Natural killer cell (primary cell): ENCODE measurements at regions not wholly inside any gene's neighbourhood (a gene's known extent, or its start where the extent isn't known, plus 50 kb on each side); places are given as distances from the start of the nearest gene placed in this dataset.

ENCODE experiments used
- ATAC-seq, 3 donors: fragments of 150-1000 bp in 2 of 3; fragments of 200-7000 bp in 1 of 3; cut with Tn5 transposase; 1 replicate in 1 of 3; 2 replicates in 2 of 3; pipeline ENCODE4 v1.10.0; 2021; ENCODE audit warnings: mild to moderate bottlenecking in 2 of 3, moderate library complexity in 2 of 3
- DNase-seq, 2 donors: peaks; one replicate each; pipeline versions ENCODE4 v3.0.0 to v3.0.0-alpha.2; 2013 to 2021; ENCODE audit warnings: mixed read lengths in 1 of 2
- H3K27ac ChIP-seq: one replicate; pipeline ENCODE4 v1.5.1; 2013; ENCODE audit warnings: mild to moderate bottlenecking, low read length
- H3K27me3 ChIP-seq: one replicate; pipeline ENCODE4 v1.6.1; 2013; ENCODE audit warnings: low read length; ENCODE audit not compliant: control insufficient read depth, insufficient read depth
- H3K36me3 ChIP-seq: one replicate; pipeline ENCODE4 v1.6.1; 2013; ENCODE audit warnings: low read length; ENCODE audit not compliant: control insufficient read depth, insufficient read depth
- H3K4me1 ChIP-seq: one replicate; pipeline ENCODE4 v1.6.1; 2013; ENCODE audit warnings: low read length; ENCODE audit not compliant: control insufficient read depth, insufficient read depth
- H3K4me3 ChIP-seq: one replicate; pipeline ENCODE4 v1.5.1; 2013; ENCODE audit warnings: low read length
- H3K9me3 ChIP-seq: one replicate; pipeline ENCODE4 v1.6.1; 2013; ENCODE audit warnings: low read length; ENCODE audit not compliant: control insufficient read depth, insufficient read depth
- H3K27ac Mint-ChIP-seq, 2 donors: one replicate each; pipeline ENCODE4 v1.8.0; 2022; ENCODE audit warnings: mild to moderate bottlenecking in 2 of 2, mixed read lengths in 2 of 2, moderate library complexity in 1 of 2
- H3K27me3 Mint-ChIP-seq, 2 donors: one replicate each; pipeline ENCODE4 v1.8.0; 2022; ENCODE audit warnings: low read depth in 2 of 2, mixed read lengths in 2 of 2
- H3K36me3 Mint-ChIP-seq: one replicate; pipeline ENCODE4 v1.8.0; 2022; ENCODE audit warnings: mixed read lengths
- H3K4me1 Mint-ChIP-seq, 2 donors: one replicate each; pipeline ENCODE4 v1.8.0; 2022; ENCODE audit warnings: mixed read lengths in 2 of 2
- H3K4me3 Mint-ChIP-seq: one replicate; pipeline ENCODE4 v1.8.0; 2022; ENCODE audit warnings: mild to moderate bottlenecking, moderate library complexity, mixed read lengths
- H3K9me3 Mint-ChIP-seq, 2 donors: one replicate each; pipeline ENCODE4 v1.8.0; 2022; ENCODE audit warnings: mixed read lengths in 2 of 2
- WGBS: methylation state at CpG from one replicate; pipeline ENCODE4 v1.1.7; 2013; ENCODE audit warnings: missing lambda C conversion rate; ENCODE audit not compliant: insufficient coverage; 5-methylcytosine and 5-hydroxymethylcytosine counted together
- intact Hi-C: fragments of 100-400 bp; cut with micrococcal nuclease; formaldehyde crosslinking; loops from one replicate; pipeline ENCODE4 v1.14.2; 2022
- TF ChIP-seq, protein P1 (sequence below): fragments of 200-600 bp; IDR thresholded peaks from one replicate; pipeline ENCODE4 v1.8.0; 2022; ENCODE audit warnings: antibody characterized with exemption

DNA sequence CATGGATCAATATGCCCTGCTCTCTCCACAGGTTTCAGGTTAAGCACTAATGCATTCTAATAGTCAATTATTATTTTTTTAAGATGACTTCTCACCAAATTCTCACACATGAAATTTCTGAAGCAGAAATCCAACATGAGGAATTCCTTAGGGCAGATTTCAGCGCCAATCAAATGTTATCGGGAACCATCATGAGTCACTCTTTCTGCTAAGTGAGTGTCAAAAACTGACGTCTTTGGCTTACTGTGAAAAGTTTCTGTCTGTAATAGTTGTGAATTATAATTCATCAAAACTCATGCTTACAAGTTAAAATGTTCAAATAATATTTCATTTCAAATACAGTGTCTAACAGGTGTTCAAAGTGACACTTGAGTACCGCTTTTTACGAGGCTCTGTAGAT lies 1038.6 kb downstream of the SOCS6 start:
- no peaks in the 10 kb centered on the region for H3K4me1 Mint-ChIP-seq
- H3K27ac Mint-ChIP-seq: no peak overlapping the region
- no peaks in the 10 kb centered on the region for H3K36me3 Mint-ChIP-seq
- DNase-seq (no peak), ATAC-seq (no peak)
- intact Hi-C loops: no loop called here
- Histone ChIP-seq H3K4me3 (no peak overlapping the region), H3K27ac (no peak overlapping the region), H3K4me1 (no peaks in the 10 kb centered on the region), H3K27me3 (no peaks in the 10 kb centered on the region), H3K36me3 (no peaks in the 10 kb centered on the region), H3K9me3 (no peaks in the 10 kb centered on the region)
- H3K27me3 Mint-ChIP-seq: no peaks in the 10 kb centered on the region
- H3K9me3 Mint-ChIP-seq: peaks cover 14 to 24% of the 10 kb centered on the region in 2 donors
- WGBS: 88% methylated on average over 2 of the region's 5 CpGs
- H3K4me3 Mint-ChIP-seq: no peak overlapping the region
- TF ChIP-seq, protein P1, sequence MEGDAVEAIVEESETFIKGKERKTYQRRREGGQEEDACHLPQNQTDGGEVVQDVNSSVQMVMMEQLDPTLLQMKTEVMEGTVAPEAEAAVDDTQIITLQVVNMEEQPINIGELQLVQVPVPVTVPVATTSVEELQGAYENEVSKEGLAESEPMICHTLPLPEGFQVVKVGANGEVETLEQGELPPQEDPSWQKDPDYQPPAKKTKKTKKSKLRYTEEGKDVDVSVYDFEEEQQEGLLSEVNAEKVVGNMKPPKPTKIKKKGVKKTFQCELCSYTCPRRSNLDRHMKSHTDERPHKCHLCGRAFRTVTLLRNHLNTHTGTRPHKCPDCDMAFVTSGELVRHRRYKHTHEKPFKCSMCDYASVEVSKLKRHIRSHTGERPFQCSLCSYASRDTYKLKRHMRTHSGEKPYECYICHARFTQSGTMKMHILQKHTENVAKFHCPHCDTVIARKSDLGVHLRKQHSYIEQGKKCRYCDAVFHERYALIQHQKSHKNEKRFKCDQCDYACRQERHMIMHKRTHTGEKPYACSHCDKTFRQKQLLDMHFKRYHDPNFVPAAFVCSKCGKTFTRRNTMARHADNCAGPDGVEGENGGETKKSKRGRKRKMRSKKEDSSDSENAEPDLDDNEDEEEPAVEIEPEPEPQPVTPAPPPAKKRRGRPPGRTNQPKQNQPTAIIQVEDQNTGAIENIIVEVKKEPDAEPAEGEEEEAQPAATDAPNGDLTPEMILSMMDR: no peak

DNA sequence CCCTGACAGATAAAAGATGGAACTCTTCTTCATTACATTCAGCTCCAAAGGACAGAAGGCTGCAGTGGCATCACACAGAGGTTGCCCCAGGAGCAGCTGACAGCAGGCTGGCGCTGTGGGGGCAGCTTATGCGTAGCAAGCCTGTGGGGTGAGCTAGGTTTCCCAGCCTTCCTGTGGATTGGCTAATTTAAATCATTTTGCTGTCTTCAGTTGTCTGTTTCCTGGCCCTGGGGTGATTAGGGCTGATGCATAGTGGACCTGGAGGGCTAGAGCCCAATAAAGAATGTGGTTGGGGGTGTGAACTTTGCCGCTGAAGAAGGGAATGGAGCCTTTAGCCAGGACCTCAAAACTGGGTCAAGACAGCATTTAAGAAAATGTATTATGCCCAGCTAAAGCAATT lies 1038.0 kb downstream of the SOCS6 start:
- Histone ChIP-seq H3K9me3 (no peaks in the 10 kb centered on the region), H3K4me1 (no peaks in the 10 kb centered on the region), H3K36me3 (no peaks in the 10 kb centered on the region), H3K27ac (no peak overlapping the region), H3K27me3 (no peaks in the 10 kb centered on the region), H3K4me3 (no peak overlapping the region)
- DNase-seq (no peak), ATAC-seq (no peak)
- peaks cover 12 to 26% of the 10 kb centered on the region in 2 donors for H3K9me3 Mint-ChIP-seq
- no peaks in the 10 kb centered on the region for H3K36me3 Mint-ChIP-seq
- no peaks in the 10 kb centered on the region for H3K27me3 Mint-ChIP-seq
- WGBS: 76% methylated on average over 3 of the region's 3 CpGs
- H3K4me3 Mint-ChIP-seq: no peak overlapping the region
- TF ChIP-seq, protein P1: no peak
- intact Hi-C loops: no loop called here
- H3K27ac Mint-ChIP-seq: no peak overlapping the region
- no peaks in the 10 kb centered on the region for H3K4me1 Mint-ChIP-seq

GRCh38 chr18:71324356-71324755 lies 1035.5 kb downstream of the SOCS6 start:
- TF ChIP-seq, protein P1: no peak

GRCh38 chr18:71322201-71322600 lies 1033.4 kb downstream of the SOCS6 start:
- no peaks in the 10 kb centered on the region for H3K36me3 Mint-ChIP-seq
- TF ChIP-seq, protein P1: no peak
- Histone ChIP-seq H3K27ac (no peak overlapping the region), H3K4me1 (no peaks in the 10 kb centered on the region), H3K4me3 (no peak overlapping the region), H3K27me3 (no peaks in the 10 kb centered on the region), H3K36me3 (no peaks in the 10 kb centered on the region), H3K9me3 (no peaks in the 10 kb centered on the region)
- ATAC-seq (no peak), DNase-seq (no peak)
- no peak overlapping the region for H3K4me3 Mint-ChIP-seq
- H3K27ac Mint-ChIP-seq: no peak overlapping the region
- intact Hi-C loops: no loop called here
- no peaks in the 10 kb centered on the region for H3K4me1 Mint-ChIP-seq
- H3K9me3 Mint-ChIP-seq: peaks cover 14 to 30% of the 10 kb centered on the region in 2 donors
- H3K27me3 Mint-ChIP-seq: no peaks in the 10 kb centered on the region
- WGBS: 53% methylated on average over 3 of the region's 3 CpGs

More at GRCh38 chr18:71324356-71324755, 1035.5 kb downstream of the SOCS6 start:
- Mint-ChIP-seq H3K4me3 (no peak overlapping the region), H3K27ac (no peak overlapping the region), H3K36me3 (no peaks in the 10 kb centered on the region), H3K27me3 (no peaks in the 10 kb centered on the region), H3K4me1 (no peaks in the 10 kb centered on the region), H3K9me3 (peaks cover 14 to 30% of the 10 kb centered on the region in 2 donors)
- no peak for DNase-seq
- intact Hi-C loops: no loop called here
- Histone ChIP-seq H3K4me1 (no peaks in the 10 kb centered on the region), H3K27ac (no peak overlapping the region), H3K4me3 (no peak overlapping the region), H3K36me3 (no peaks in the 10 kb centered on the region), H3K9me3 (no peaks in the 10 kb centered on the region), H3K27me3 (no peaks in the 10 kb centered on the region)
- WGBS: 41% methylated on average over 1 of the region's 1 CpG
- no peak for ATAC-seq
